Mesenchymal stem cell (in vitro differentiated cells and primary cell): ENCODE measurements at regions not wholly inside any gene's neighbourhood (a gene's known extent, or its start where the extent isn't known, plus 50 kb on each side); places are given as distances from the start of the nearest gene placed in this dataset.

ENCODE experiments used
- DNase-seq: peaks from one replicate; pipeline ENCODE4 v3.0.0-alpha.2; 2013
- H2AFZ ChIP-seq: one replicate; pipeline ENCODE4 v1.6.1; 2013; ENCODE audit warnings: low read depth, mild to moderate bottlenecking, control low read depth, inconsistent platforms, low read length, moderate library complexity
- H2AK5ac ChIP-seq: 2 replicates; pipeline ENCODE4 v1.6.1; 2013; ENCODE audit warnings: low read length, moderate library complexity, mild to moderate bottlenecking, inconsistent platforms; ENCODE audit not compliant: severe bottlenecking
- H2BK120ac ChIP-seq: one replicate; pipeline ENCODE4 v1.6.1; 2013; ENCODE audit warnings: low read depth, mild to moderate bottlenecking, inconsistent platforms, low read length, moderate library complexity
- H2BK12ac ChIP-seq, 2 experiments: one replicate each; pipeline ENCODE4 v1.6.1; 2013; ENCODE audit warnings: inconsistent platforms in 2 of 2, low read length in 2 of 2, mild to moderate bottlenecking in 2 of 2, moderate library complexity in 2 of 2, control low read depth in 1 of 2
- H2BK15ac ChIP-seq: one replicate; pipeline ENCODE4 v1.6.1; 2013; ENCODE audit warnings: mild to moderate bottlenecking, low read depth, inconsistent platforms; ENCODE audit not compliant: poor library complexity, severe bottlenecking
- H2BK5ac ChIP-seq: 2 replicates; pipeline ENCODE4 v1.6.1; 2013; ENCODE audit warnings: low read depth, mild to moderate bottlenecking, low read length, control low read depth, inconsistent platforms; ENCODE audit not compliant: poor library complexity, severe bottlenecking
- H3K14ac ChIP-seq, 2 experiments: one replicate each; pipeline ENCODE4 v1.6.1; 2013; ENCODE audit warnings: inconsistent platforms in 2 of 2, low read length in 2 of 2, control low read depth in 1 of 2, mild to moderate bottlenecking in 1 of 2, moderate library complexity in 1 of 2
- H3K18ac ChIP-seq, 2 experiments: one replicate each; pipeline ENCODE4 v1.6.1; 2013; ENCODE audit warnings: inconsistent platforms in 2 of 2, low read length in 2 of 2, control low read depth in 1 of 2, low read depth in 1 of 2, mild to moderate bottlenecking in 1 of 2
- H3K23ac ChIP-seq, 2 experiments: one replicate each; pipeline ENCODE4 v1.6.1; 2013; ENCODE audit warnings: inconsistent platforms in 2 of 2, low read length in 2 of 2, mild to moderate bottlenecking in 2 of 2, moderate library complexity in 2 of 2, control low read depth in 1 of 2
- H3K27ac ChIP-seq: 2 replicates; pipeline ENCODE4 v1.5.1; 2013; ENCODE audit warnings: mild to moderate bottlenecking, moderate library complexity, low read length, control low read depth, inconsistent platforms; ENCODE audit not compliant: poor library complexity, severe bottlenecking
- H3K27me3 ChIP-seq, 2 experiments: 2 replicates each; pipeline versions ENCODE4 v1.6.1 to v1.7.0; 2013; ENCODE audit warnings: low read length in 2 of 2, mild to moderate bottlenecking in 2 of 2, moderate library complexity in 2 of 2, control low read depth in 1 of 2, inconsistent platforms in 1 of 2; ENCODE audit not compliant: control insufficient read depth in 1 of 2, insufficient read depth in 1 of 2
- H3K36me3 ChIP-seq, 2 experiments: 2 replicates each; pipeline versions ENCODE4 v1.6.1 to v1.7.0; 2013; ENCODE audit warnings: low read length in 2 of 2, control low read depth in 1 of 2, inconsistent platforms in 1 of 2, low read depth in 1 of 2, mild to moderate bottlenecking in 1 of 2; ENCODE audit not compliant: insufficient read depth in 2 of 2, control insufficient read depth in 1 of 2
- H3K4ac ChIP-seq, 2 experiments: one replicate each; pipeline ENCODE4 v1.6.1; 2013; ENCODE audit warnings: inconsistent platforms in 2 of 2, low read length in 2 of 2, mild to moderate bottlenecking in 2 of 2, moderate library complexity in 2 of 2, control low read depth in 1 of 2, low read depth in 1 of 2
- H3K4me1 ChIP-seq: 2 replicates; pipeline ENCODE4 v1.6.1; 2013; ENCODE audit warnings: low read depth, low read length, control low read depth; ENCODE audit not compliant: control insufficient read depth, insufficient read depth
- H3K4me2 ChIP-seq: 2 replicates; pipeline ENCODE4 v1.6.1; 2013; ENCODE audit warnings: low read length, mild to moderate bottlenecking, inconsistent platforms; ENCODE audit not compliant: poor library complexity, severe bottlenecking
- H3K4me3 ChIP-seq, 2 experiments: 2 replicates each; pipeline versions ENCODE4 v1.5.1 to v1.7.0; 2013; ENCODE audit warnings: low read length in 2 of 2, mild to moderate bottlenecking in 2 of 2, control low read depth in 1 of 2, low read depth in 1 of 2; ENCODE audit not compliant: insufficient read depth in 1 of 2
- H3K79me1 ChIP-seq: replicated peaks from 2 replicates; pipeline ENCODE4 v1.6.1; 2013; ENCODE audit warnings: mild to moderate bottlenecking, control low read depth, low read length, inconsistent platforms; ENCODE audit not compliant: poor library complexity, severe bottlenecking
- H3K9ac ChIP-seq: 2 replicates; pipeline ENCODE4 v1.7.0; 2013; ENCODE audit warnings: mild to moderate bottlenecking, low read length, moderate library complexity
- H3K9me3 ChIP-seq: 2 replicates; pipeline ENCODE4 v1.7.0; 2013; ENCODE audit warnings: mild to moderate bottlenecking, low read length; ENCODE audit not compliant: control insufficient read depth
- H4K8ac ChIP-seq: one replicate; pipeline ENCODE4 v1.6.1; 2013; ENCODE audit warnings: inconsistent platforms, mild to moderate bottlenecking, low read length, moderate library complexity
- H4K91ac ChIP-seq: one replicate; pipeline ENCODE4 v1.6.1; 2013; ENCODE audit warnings: mild to moderate bottlenecking, low read length, inconsistent platforms
- WGBS: methylation state at CpG from one replicate; pipeline ENCODE4 v1.1.7; 2013; ENCODE audit warnings: mixed read lengths; 5-methylcytosine and 5-hydroxymethylcytosine counted together

GRCh38 chr17:72053449-72053848 lies 67.4 kb upstream of the SOX9 start:
- no peaks in the 10 kb centered on the region for H3K9me3 ChIP-seq
- no peak for DNase-seq
- no peak overlapping the region for H2BK15ac ChIP-seq
- H3K14ac ChIP-seq = peak overlapping the region in 1 of 2 experiments; percentile 11
- H3K4me2 ChIP-seq = no peak overlapping the region
- H3K36me3 ChIP-seq = no peaks in the 10 kb centered on the region
- H3K23ac ChIP-seq = peak overlapping the region in 1 of 2 experiments; percentile 2
- H3K4ac ChIP-seq = no peak overlapping the region
- H2BK120ac ChIP-seq = no peak overlapping the region
- H2BK5ac ChIP-seq = no peak overlapping the region
- no peaks in the 10 kb centered on the region for H3K79me1 ChIP-seq
- 43% methylated on average over 12 of the region's 12 CpGs for WGBS
- H3K18ac ChIP-seq = no peak overlapping the region
- no peak overlapping the region for H3K9ac ChIP-seq
- H2AK5ac ChIP-seq = no peak overlapping the region
- no peak overlapping the region for H4K91ac ChIP-seq
- H3K4me3 ChIP-seq = peak overlapping the region in 1 of 2 experiments; percentile 32
- H3K27me3 ChIP-seq = peaks cover 14 to 32% of the 10 kb centered on the region in 2 experiments
- no peak overlapping the region for H4K8ac ChIP-seq
- H3K4me1 ChIP-seq = peaks cover 3% of the 10 kb centered on the region
- H2AFZ ChIP-seq = no peak overlapping the region
- H3K27ac ChIP-seq = no peak overlapping the region
- H2BK12ac ChIP-seq = no peak overlapping the region

DNA sequence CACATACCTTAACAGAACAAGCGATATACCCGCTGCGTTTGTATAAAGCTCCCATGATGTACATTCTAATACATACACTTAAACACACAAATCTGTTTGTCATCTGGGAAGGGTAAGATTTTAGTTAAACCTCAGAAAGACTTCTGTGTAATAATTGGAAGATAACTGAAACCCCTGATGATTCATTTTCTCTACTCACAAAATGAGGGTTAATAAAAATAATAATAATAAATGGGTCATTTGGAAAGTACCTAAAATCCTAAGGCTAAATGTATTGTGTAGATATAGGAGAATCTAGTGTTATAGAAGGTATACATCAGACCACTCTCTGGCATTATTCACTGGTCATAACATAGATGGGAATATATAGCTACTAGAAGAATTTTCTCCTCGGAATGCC lies 64.7 kb upstream of the SOX9 start:
- H4K8ac ChIP-seq = no peak overlapping the region
- no peak for DNase-seq
- H3K4me3 ChIP-seq = no peak overlapping the region
- no peak overlapping the region for H3K18ac ChIP-seq
- H3K79me1 ChIP-seq = no peaks in the 10 kb centered on the region
- no peak overlapping the region for H3K4me2 ChIP-seq
- H3K14ac ChIP-seq = no peak overlapping the region
- H2BK15ac ChIP-seq = no peak overlapping the region
- H2BK12ac ChIP-seq = no peak overlapping the region
- no peak overlapping the region for H2BK5ac ChIP-seq
- no peaks in the 10 kb centered on the region for H3K9me3 ChIP-seq
- no peak overlapping the region for H2AFZ ChIP-seq
- no peak overlapping the region for H3K4ac ChIP-seq
- WGBS = no CpG with 5 or more reads among the region's 4 CpGs
- no peak overlapping the region for H2AK5ac ChIP-seq
- no peaks in the 10 kb centered on the region for H3K36me3 ChIP-seq
- H3K4me1 ChIP-seq = peaks cover 3% of the 10 kb centered on the region
- H2BK120ac ChIP-seq = no peak overlapping the region
- no peak overlapping the region for H3K9ac ChIP-seq
- no peak overlapping the region for H3K27ac ChIP-seq
- H3K23ac ChIP-seq = no peak overlapping the region
- H4K91ac ChIP-seq = no peak overlapping the region
- H3K27me3 ChIP-seq = peaks cover 14 to 32% of the 10 kb centered on the region in 2 experiments

DNA sequence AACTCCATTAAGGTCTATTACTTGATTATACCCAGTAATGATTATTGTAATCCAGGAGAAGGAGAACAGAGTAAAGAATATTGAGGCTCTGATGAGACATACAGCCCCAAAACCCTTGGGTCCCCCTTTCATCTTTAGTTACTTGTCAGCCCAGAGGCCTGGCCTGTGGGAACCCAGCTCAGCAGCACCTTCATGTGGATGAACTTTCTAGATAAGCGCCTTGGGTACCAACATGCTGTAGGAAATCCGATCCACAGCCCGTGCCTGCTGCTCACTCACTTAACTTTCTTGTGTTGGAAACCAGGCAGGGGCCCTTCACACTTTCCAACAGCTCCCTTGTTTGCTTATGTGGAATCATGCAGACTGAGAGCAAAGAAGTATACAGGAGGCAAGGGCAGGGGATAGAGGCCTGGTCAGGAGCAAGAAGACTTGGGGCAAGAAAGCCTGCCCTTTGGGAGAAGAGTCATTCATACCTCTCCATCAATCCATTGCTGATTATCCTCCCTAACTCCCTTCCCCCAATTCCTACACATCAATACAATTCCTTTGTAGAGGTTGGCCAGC lies 64.0 kb upstream of the SOX9 start:
- Histone ChIP-seq H3K27ac (no peak overlapping the region), H3K4ac (no peak overlapping the region), H4K91ac (no peak overlapping the region), H2AK5ac (no peak overlapping the region), H3K27me3 (peaks cover 14 to 32% of the 10 kb centered on the region in 2 experiments), H2BK15ac (no peak overlapping the region), H3K79me1 (no peaks in the 10 kb centered on the region), H3K18ac (no peak overlapping the region), H3K9me3 (no peaks in the 10 kb centered on the region), H3K14ac (no peak overlapping the region), H3K4me2 (no peak overlapping the region), H3K23ac (peak overlapping the region in 1 of 2 experiments; percentile 42), H2AFZ (no peak overlapping the region), H3K36me3 (no peaks in the 10 kb centered on the region), H2BK5ac (no peak overlapping the region), H2BK120ac (no peak overlapping the region), H3K9ac (no peak overlapping the region), H2BK12ac (no peak overlapping the region), H3K4me1 (peaks cover 3% of the 10 kb centered on the region), H3K4me3 (no peak overlapping the region), H4K8ac (no peak overlapping the region)
- DNase-seq = no peak
- 76% methylated on average over 3 of the region's 3 CpGs for WGBS

GRCh38 chr17:72060084-72060483 lies 60.7 kb upstream of the SOX9 start:
- Histone ChIP-seq H2AFZ (no peak overlapping the region), H3K9me3 (no peaks in the 10 kb centered on the region), H3K27ac (no peak overlapping the region), H2BK12ac (no peak overlapping the region), H3K4me3 (no peak overlapping the region), H3K9ac (no peak overlapping the region), H2BK5ac (no peak overlapping the region), H3K18ac (no peak overlapping the region), H4K8ac (no peak overlapping the region), H2BK15ac (no peak overlapping the region), H3K4me1 (no peaks in the 10 kb centered on the region), H3K27me3 (peaks cover 11 to 13% of the 10 kb centered on the region in 2 experiments), H2AK5ac (no peak overlapping the region), H2BK120ac (no peak overlapping the region), H3K4me2 (no peak overlapping the region), H3K23ac (no peak overlapping the region), H3K36me3 (no peaks in the 10 kb centered on the region), H4K91ac (no peak overlapping the region), H3K79me1 (no peaks in the 10 kb centered on the region), H3K4ac (no peak overlapping the region), H3K14ac (no peak overlapping the region)
- 33% methylated on average over 1 of the region's 1 CpG for WGBS
- DNase-seq = no peak
